ENCODE measurements at regions not wholly inside any gene's neighbourhood (a gene's known extent, or its start where the extent isn't known, plus 50 kb on each side); places are given as distances from the start of the nearest gene placed in this dataset.

GRCh38 chr11:71311176-71311925 is 59.0 kb upstream of the SHANK2 start:
- Histone ChIP-seq H3K9ac (ENCODE audit: low read length) (no peak overlapping the region), H3K36me3 (ENCODE audit: insufficient read depth, low read length) (no peaks in the 10 kb centered on the region), H3K9me2 (ENCODE audit: insufficient read depth, low read length) (no peaks in the 10 kb centered on the region), H3K4me2 (ENCODE audit: low read length) (no peak overlapping the region), H3K79me2 (replicated peaks; ENCODE audit: insufficient read depth, low read length) (no peaks in the 10 kb centered on the region), H3K27ac (ENCODE audit: low read length) (no peak overlapping the region), H3K9me3 (ENCODE audit: low read length) (no peaks in the 10 kb centered on the region), H3K4me3 (ENCODE audit: low read length) (no peak overlapping the region), H4K20me1 (ENCODE audit: insufficient read depth) (no peaks in the 10 kb centered on the region), H3K27me3 (ENCODE audit: insufficient read depth, low read depth, low read length) (no peaks in the 10 kb centered on the region), H2AFZ (ENCODE audit: low read depth, low read length) (no peak overlapping the region), H3F3A (ENCODE audit: insufficient read depth, low read length, poor library complexity, severe bottlenecking) (no peaks in the 10 kb centered on the region)
- no peak for TF ChIP-seq RAD21 (conservative IDR thresholded peaks at IDR 0.05)
- no peak for TF ChIP-seq TAF1 (IDR thresholded peaks at IDR 0.05; ENCODE audit: low read depth)
- no peak for TF ChIP-seq EP300 (conservative IDR thresholded peaks at IDR 0.05; ENCODE audit: poor library complexity, severe bottlenecking)
- no peak for TF ChIP-seq REST (IDR thresholded peaks at IDR 0.05; ENCODE audit: borderline replicate concordance)

GRCh38 chr11:71310184-71310583 is 57.8 kb upstream of the SHANK2 start:
- TF ChIP-seq CTCF (IDR thresholded peaks at IDR 0.05; ENCODE audit: poor library complexity, severe bottlenecking) (no peak), EP300 (conservative IDR thresholded peaks at IDR 0.05; ENCODE audit: poor library complexity, severe bottlenecking) (no peak), TAF1 (IDR thresholded peaks at IDR 0.05; ENCODE audit: low read depth) (no peak), RAD21 (conservative IDR thresholded peaks at IDR 0.05) (no peak), REST (IDR thresholded peaks at IDR 0.05; ENCODE audit: borderline replicate concordance) (no peak), SMC3 (conservative IDR thresholded peaks at IDR 0.05; ENCODE audit: poor library complexity) (no peak), MXI1 (conservative IDR thresholded peaks at IDR 0.05; ENCODE audit: poor library complexity, severe bottlenecking) (no peak), EZH2 (IDR thresholded peaks at IDR 0.05; ENCODE audit: borderline replicate concordance, insufficient read depth, low read length, poor library complexity, severe bottlenecking) (no peak), POLR2AphosphoS5 (IDR thresholded peaks at IDR 0.05) (no peak)
- no peak overlapping the region for H2AFZ ChIP-seq (ENCODE audit: low read depth, low read length)
- H3K9me2 ChIP-seq (ENCODE audit: insufficient read depth, low read length), result no peaks in the 10 kb centered on the region
- no peaks in the 10 kb centered on the region for H3K36me3 ChIP-seq (ENCODE audit: insufficient read depth, low read length)
- H3K4me3 ChIP-seq (ENCODE audit: low read length), result no peak overlapping the region
- H4K20me1 ChIP-seq (ENCODE audit: insufficient read depth), result no peaks in the 10 kb centered on the region
- H3K9me3 ChIP-seq (ENCODE audit: low read length), result no peaks in the 10 kb centered on the region
- no peak overlapping the region for H3K9ac ChIP-seq (ENCODE audit: low read length)
- H3K27ac ChIP-seq (ENCODE audit: low read length), result no peak overlapping the region
- H3K79me2 ChIP-seq (replicated peaks; ENCODE audit: insufficient read depth, low read length), result no peaks in the 10 kb centered on the region
- H3K27me3 ChIP-seq (ENCODE audit: insufficient read depth, low read depth, low read length), result no peaks in the 10 kb centered on the region
- no peak overlapping the region for H3K4me2 ChIP-seq (ENCODE audit: low read length)
- no peaks in the 10 kb centered on the region for H3F3A ChIP-seq (ENCODE audit: insufficient read depth, low read length, poor library complexity, severe bottlenecking)
